ENCODE measurements at regions not wholly inside any gene's neighbourhood (a gene's known extent, or its start where the extent isn't known, plus 50 kb on each side); places are given as distances from the start of the nearest gene placed in this dataset.
"Not testable (repeated sequence)": the region's sequence is repeated elsewhere in the genome, so short reads cannot be mapped to it uniquely, and the experiment has no call there.

DNA sequence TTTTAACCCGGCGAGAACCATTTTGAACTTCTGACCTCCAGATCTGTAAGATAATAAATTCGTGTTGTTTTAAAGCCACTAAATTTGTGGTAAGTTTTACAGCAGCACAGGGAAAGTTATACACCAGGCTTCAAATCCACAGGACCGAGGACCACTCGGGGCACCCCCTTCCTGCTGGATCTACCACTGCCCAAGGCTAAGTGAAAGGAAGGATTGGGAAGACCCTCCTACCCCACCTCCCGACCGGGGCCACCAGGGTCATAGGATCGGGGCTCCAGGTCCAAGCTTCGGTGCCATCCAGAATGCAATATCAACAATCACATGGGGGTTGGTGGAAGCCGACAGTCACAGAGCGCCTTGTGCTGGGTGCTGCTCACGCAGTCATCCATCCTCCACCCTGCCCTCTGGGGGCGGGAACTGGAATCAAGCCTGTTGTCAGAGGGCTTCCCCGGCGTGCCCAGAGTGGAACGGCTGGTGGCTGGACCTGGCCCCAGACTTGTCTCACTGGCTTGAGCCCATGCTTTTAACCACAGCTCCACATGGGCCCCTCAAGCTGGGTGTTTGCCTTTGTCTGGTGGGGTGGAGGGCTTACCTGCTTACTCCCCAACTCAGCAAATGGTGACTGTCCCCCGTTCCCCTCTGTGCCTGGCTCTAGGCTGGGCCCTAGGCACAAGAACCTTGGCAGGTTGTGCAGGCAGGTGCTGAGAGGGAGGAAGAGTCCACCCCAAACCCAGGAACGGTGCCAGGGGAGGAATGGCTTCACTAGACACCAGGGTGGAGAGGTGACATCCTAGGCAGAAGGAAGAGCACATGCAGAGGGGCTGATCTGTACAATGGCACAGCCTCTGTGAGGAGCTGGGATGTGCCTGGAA is 180.3 kb upstream of the RTL1 start:
- DNase-seq = no peak

GRCh38 chr14:101084436-101084826 is 180.9 kb upstream of the RTL1 start:
- no peak for DNase-seq

GRCh38 chr14:101086926-101087325 is 183.4 kb upstream of the RTL1 start:
- DNase-seq = no peak

- DNase-seq = no peak
Observed at GRCh38 chr14:101087614-101088394, 184.3 kb upstream of the RTL1 start.

- no peak for DNase-seq
Observed at GRCh38 chr14:101088395-101088667, 184.8 kb upstream of the RTL1 start.

GRCh38 chr14:101088714-101089113 is 185.2 kb upstream of the RTL1 start:
- DNase-seq = no peak

GRCh38 chr14:101090478-101090877 is 187.0 kb upstream of the RTL1 start:
- not testable (repeated sequence) for DNase-seq

- no peak for DNase-seq
Observed at GRCh38 chr14:101090976-101091375, 187.5 kb upstream of the RTL1 start.

DNA sequence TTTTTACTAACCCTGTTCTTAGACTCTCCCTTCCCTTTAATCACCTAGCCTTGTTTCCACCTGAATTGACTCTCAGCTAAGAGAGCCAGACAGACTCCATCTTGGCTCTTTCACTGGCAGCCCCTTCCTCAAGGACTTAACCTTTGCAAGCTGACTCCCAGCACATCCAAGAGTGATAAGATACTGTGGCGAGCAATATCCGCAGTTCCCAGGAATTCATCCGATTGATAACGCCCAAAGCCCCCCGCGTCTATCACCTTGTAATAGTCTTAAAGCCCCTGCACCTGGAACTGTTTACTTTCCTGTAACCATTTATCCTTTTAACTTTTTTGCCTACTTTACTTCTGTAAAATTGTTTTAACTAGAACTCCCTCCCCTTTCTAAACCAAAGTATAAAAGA is 191.4 kb upstream of the RTL1 start:
- DNase-seq = not testable (repeated sequence)

DNA sequence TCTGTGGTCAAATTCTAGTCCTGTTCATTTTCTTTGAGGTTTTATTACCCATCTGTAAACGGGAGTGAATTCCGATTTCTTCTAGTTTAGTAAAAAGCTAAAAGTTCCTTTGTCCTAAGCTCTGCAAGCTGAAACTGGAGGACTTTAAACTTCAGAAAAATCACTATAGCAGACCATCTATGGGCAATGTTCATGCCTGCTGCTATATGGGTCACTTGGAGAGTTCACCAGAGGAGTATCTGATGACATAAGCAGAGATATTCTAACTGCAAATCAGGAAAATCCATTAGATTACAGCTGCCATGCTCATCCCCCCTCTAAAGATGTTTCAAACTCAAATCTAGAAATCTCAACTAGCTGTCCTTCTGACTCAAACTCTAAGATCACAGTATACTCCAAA is 193.0 kb upstream of the RTL1 start:
- no peak for DNase-seq

GRCh38 chr14:101097109-101097793 is 193.7 kb upstream of the RTL1 start:
- no peak for DNase-seq

- DNase-seq = no peak
Observed at GRCh38 chr14:101098177-101098576, 194.7 kb upstream of the RTL1 start.

- DNase-seq = no peak
Observed at GRCh38 chr14:101098641-101099040, 195.1 kb upstream of the RTL1 start.

DNA sequence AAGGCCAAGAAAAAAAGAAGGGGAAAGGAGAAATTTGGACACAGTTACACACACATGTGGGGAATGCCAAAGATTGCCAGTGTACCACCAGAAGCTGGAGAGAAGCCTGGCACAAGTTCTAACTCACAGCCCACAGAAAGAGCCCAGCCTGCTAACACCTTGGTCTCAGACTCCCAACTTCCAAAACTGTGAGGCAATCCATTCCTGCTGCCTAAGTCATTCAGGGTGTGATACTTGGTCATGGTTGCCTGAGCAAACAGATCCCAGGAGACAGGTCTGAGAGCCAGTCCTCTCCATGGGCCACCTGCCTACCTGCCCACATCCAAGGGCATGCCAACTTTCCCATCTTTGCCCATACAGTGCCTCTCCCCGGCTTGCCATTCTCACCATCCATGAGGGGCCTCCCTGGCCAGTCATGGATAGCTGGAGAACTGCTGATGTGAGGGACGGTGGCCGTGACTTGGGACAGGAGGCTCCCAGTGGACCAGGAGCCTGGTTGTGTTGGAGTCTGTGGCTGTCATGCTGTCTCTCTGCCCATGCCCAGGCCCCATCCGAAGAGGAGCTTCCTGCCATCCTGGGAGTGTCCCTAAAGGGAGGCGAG is 198.0 kb upstream of the RTL1 start:
- no peak for DNase-seq

DNA sequence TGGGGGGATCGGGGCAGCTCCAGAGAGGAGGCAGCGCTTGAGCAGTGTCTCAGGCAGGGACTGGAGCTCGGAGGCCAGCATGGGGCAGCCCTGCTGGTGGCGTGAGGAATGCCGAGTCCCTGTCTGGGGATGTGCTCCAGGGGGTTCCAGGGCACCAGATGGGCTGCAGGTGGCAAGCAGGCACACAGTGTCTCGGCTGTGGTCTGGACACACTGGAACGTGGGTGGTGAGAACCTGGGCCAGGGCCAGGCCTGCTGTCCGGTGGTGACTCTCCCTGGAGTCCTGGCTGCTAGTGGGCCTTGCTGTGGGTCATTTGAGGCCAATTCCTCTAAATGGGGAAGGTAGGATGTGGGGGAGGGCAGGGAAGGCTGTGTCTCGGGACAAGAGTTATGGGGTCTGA is 199.4 kb upstream of the RTL1 start:
- no peak for DNase-seq

DNA sequence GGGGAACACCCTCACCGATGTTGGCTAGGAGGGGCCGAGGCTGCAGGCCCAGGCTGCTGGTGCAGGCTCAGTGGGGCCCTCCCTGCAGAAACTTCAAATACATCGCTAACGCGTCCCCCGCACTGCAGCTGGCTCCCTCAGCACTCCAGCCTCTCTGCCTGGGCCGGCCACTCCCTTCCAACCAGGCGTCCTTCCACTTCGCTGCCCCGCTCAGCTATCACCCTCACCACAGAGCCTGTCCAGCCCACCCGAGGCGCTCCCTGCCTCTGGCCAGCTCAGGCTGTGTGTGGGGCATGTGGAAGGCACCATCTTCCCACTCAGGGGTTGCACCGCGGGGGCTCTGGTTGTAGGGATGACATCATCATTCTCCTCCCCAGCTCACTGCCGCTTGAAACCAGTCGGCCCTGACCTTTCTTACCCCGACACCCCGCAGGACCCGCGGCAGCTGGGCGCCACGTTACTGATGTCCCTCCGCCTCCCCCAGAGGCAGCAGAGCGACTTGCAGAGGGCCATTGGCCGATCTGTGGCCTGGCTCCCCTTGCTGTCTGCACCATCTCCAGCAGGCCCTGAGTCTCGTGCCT is 199.9 kb upstream of the RTL1 start:
- no peak for DNase-seq

DNA sequence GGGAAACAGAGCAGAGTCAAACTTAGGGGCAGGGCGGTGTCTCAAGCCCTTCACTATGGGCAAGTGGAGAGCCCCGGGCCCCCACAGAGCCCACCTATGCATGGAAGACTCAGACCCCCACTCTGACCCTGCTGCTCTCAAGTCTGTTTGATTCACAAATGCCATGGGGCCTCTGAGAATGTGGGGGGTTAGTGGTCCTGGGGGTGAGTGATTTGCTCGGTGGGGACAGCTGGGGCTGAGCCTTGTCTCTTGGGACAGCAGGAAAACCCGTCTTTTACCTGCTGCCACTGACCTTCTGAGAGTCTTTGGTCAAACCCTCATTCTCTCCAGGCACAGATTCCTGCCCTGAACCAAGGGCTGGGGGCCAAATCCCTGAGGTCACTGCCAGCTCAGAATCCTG is 201.0 kb upstream of the RTL1 start:
- DNase-seq = no peak

DNA sequence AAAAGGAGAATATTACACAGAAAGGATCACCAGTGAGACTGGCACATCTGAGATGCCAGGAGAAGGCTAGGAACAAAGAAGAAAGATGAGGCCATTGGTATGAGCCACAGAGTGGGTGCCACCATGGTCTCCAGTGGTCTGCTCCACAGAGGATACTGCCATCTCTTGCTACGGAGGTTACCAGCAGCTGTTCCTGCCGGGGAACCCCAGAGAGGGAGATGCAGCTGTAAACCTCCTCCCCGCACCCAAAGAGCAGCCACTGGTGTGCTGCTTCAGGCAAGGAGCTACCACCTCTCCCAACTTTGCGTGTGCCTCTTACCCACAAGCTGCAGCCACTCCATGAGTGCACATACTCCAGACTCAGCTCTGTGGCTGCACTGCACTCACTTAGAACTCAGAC is 201.5 kb upstream of the RTL1 start:
- no peak for DNase-seq

- DNase-seq = no peak
Observed at GRCh38 chr14:101108579-101109346, 205.2 kb upstream of the RTL1 start.

DNA sequence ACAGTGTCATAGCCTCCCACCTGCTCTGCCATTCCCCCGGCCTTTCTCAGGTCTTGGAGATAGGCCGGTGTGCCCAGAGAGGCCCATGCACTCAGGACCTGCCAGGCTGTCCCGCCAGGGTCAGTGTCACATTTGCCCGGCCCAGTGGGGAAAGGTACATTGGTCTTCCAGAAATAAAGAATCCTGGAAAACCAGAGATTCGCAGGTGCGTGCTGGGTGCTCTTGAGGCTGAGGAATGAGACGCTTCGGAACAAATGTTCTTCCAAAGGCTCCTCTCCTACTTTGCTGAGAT is 205.8 kb upstream of the RTL1 start:
- no peak for DNase-seq

- no peak for DNase-seq
Observed at GRCh38 chr14:101109981-101110728, 206.6 kb upstream of the RTL1 start.

Measured in fibroblast of upper back skin (primary cell).